Lung (tissue), 11 donors: ENCODE measurements at regions not wholly inside any gene's neighbourhood (a gene's known extent, or its start where the extent isn't known, plus 50 kb on each side); places are given as distances from the start of the nearest gene placed in this dataset.
"Not testable (repeated sequence)": the region's sequence is repeated elsewhere in the genome, so short reads cannot be mapped to it uniquely, and the experiment has no call there.

Source experiments
- ATAC-seq: fragments of 200-7000 bp; cut with Tn5 transposase; one replicate; pipeline ENCODE4 v1.9.1; 2020; ENCODE audit warnings: moderate number of reproducible peaks; ENCODE audit not compliant: insufficient read depth, low FRiP score
- DNase-seq, 3 donors: peaks; one replicate each; pipeline ENCODE4 v3.0.0-alpha.2; 2013 to 2017
- H3K27ac ChIP-seq, 2 donors: one replicate each; pipeline ENCODE4 v1.5.1; 2013; ENCODE audit warnings: mild to moderate bottlenecking in 2 of 2, moderate library complexity in 2 of 2, control low read depth in 1 of 2, inconsistent platforms in 1 of 2, low read depth in 1 of 2, low read length in 1 of 2
- H3K27me3 ChIP-seq, 3 donors: one replicate each; pipeline ENCODE4 v1.5.1; 2013; ENCODE audit warnings: low read length in 2 of 3; ENCODE audit not compliant: control insufficient read depth in 3 of 3, insufficient read depth in 3 of 3
- H3K36me3 ChIP-seq, 4 donors: one replicate each; pipeline ENCODE4 v1.5.1; 2013; ENCODE audit warnings: low read length in 4 of 4, mild to moderate bottlenecking in 1 of 4, moderate library complexity in 1 of 4; ENCODE audit not compliant: control insufficient read depth in 4 of 4, insufficient read depth in 4 of 4
- H3K4me1 ChIP-seq, 5 donors: one replicate each; pipeline ENCODE4 v1.5.1; 2013; ENCODE audit warnings: low read length in 5 of 5, mild to moderate bottlenecking in 2 of 5, moderate library complexity in 1 of 5; ENCODE audit not compliant: control insufficient read depth in 5 of 5, insufficient read depth in 5 of 5
- H3K4me3 ChIP-seq: one replicate; pipeline ENCODE4 v1.5.1; 2013; ENCODE audit warnings: mild to moderate bottlenecking, control low read depth, moderate library complexity
- H3K9ac ChIP-seq, 2 donors: one replicate each; pipeline ENCODE4 v1.5.1; 2013; ENCODE audit warnings: low read length in 2 of 2, control low read depth in 1 of 2; ENCODE audit not compliant: insufficient read depth in 1 of 2
- H3K9me3 ChIP-seq, 4 donors: one replicate each; pipeline ENCODE4 v1.5.1; 2013; ENCODE audit warnings: low read length in 3 of 4, mild to moderate bottlenecking in 1 of 4, moderate library complexity in 1 of 4; ENCODE audit not compliant: control insufficient read depth in 4 of 4, insufficient read depth in 3 of 4
- CTCF ChIP-seq: IDR thresholded peaks from 2 replicates; pipeline ENCODE4 v1.5.1; 2012; ENCODE audit warnings: mild to moderate bottlenecking; ENCODE audit errors: control extremely low read depth, extremely low read depth
- WGBS, 2 donors: extraction: QIAGEN DNeasy Blood & Tissue Kit; methylation state at CpG; one replicate each; pipeline ENCODE4 v1.1.7; 2013; 5-methylcytosine and 5-hydroxymethylcytosine counted together
- donor health status: control.
- donor health status: control.
- donor health status: Bipolar disorder and iron deficiency.
- donor health status: healthy.
- donor health status: DM: yes; HTN: yes; CAD: no.

GRCh38 chr2:161513295-161514032 lies 97.4 kb downstream of the TBR1 start:
- H3K9ac ChIP-seq, H3K4me3 ChIP-seq, H3K27me3 ChIP-seq, H3K27ac ChIP-seq, H3K36me3 ChIP-seq, DNase-seq, H3K9me3 ChIP-seq, ATAC-seq, H3K4me1 ChIP-seq: not testable (repeated sequence)
- 67 to 73% methylated on average over 9 to 10 of the region's 10 CpGs for WGBS, 2 donors

- H3K9ac ChIP-seq: no peak overlapping the region
- DNase-seq: no peak
- H3K4me1 ChIP-seq: no peaks in the 10 kb centered on the region
- H3K9me3 ChIP-seq: peaks cover 0 to 8% (median 5%) of the 10 kb centered on the region in 4 donors
- H3K36me3 ChIP-seq: no peaks in the 10 kb centered on the region
- H3K4me3 ChIP-seq: no peak overlapping the region
- no peak for ATAC-seq
- H3K27ac ChIP-seq: no peak overlapping the region
- TF ChIP-seq CTCF: no peak
- H3K27me3 ChIP-seq: no peaks in the 10 kb centered on the region
Observed at GRCh38 chr2:161522796-161523195, 101.4 kb upstream of the SLC4A10 start.

GRCh38 chr2:161533218-161533617 lies 91.0 kb upstream of the SLC4A10 start:
- TF ChIP-seq CTCF: no peak
- H3K4me3 ChIP-seq: no peak overlapping the region
- peaks cover 0 to 3% (median 1%) of the 10 kb centered on the region in 4 donors for H3K9me3 ChIP-seq
- DNase-seq (no peak), ATAC-seq (no peak)
- H3K4me1 ChIP-seq: no peaks in the 10 kb centered on the region
- H3K9ac ChIP-seq: no peak overlapping the region
- 93 to 95% methylated on average over 1 of the region's 1 CpG for WGBS, 2 donors
- no peaks in the 10 kb centered on the region for H3K36me3 ChIP-seq
- no peak overlapping the region for H3K27ac ChIP-seq
- no peaks in the 10 kb centered on the region for H3K27me3 ChIP-seq

GRCh38 chr2:161546635-161547034 lies 77.6 kb upstream of the SLC4A10 start:
- 92 to 93% methylated on average over 9 of the region's 9 CpGs for WGBS, 2 donors
- Histone ChIP-seq H3K27me3 (no peaks in the 10 kb centered on the region), H3K9me3 (no peaks in the 10 kb centered on the region), H3K4me3 (no peak overlapping the region), H3K4me1 (no peaks in the 10 kb centered on the region), H3K36me3 (no peaks in the 10 kb centered on the region), H3K27ac (no peak overlapping the region), H3K9ac (no peak overlapping the region)
- ATAC-seq (no peak), DNase-seq (no peak)
- TF ChIP-seq CTCF: no peak
